GM23338 (cell line): ENCODE measurements at regions not wholly inside any gene's neighbourhood (a gene's known extent, or its start where the extent isn't known, plus 50 kb on each side); places are given as distances from the start of the nearest gene placed in this dataset.

Experiments
- ATAC-seq: fragments of 200-7000 bp; cut with Tn5 transposase; 3 replicates; pipeline ENCODE4 v1.9.1; 2020
- DNase-seq: peaks from one replicate; pipeline ENCODE4 v3.0.0-alpha.2; 2015; ENCODE audit warnings: low spot score
- H2AFZ ChIP-seq: fragments of 200-600 bp; sonication (generic); 2 replicates; pipeline ENCODE4 v1.8.0; 2016; ENCODE audit warnings: antibody characterized with exemption, mild to moderate bottlenecking, moderate library complexity
- H3F3A ChIP-seq: fragments of 200-600 bp; sonication (generic); replicated peaks from 2 replicates; pipeline ENCODE4 v1.8.0; 2017; ENCODE audit warnings: antibody characterized with exemption, mixed run types, low read depth
- H3K27ac ChIP-seq: fragments of 200-600 bp; sonication (generic); 2 replicates; pipeline ENCODE4 v1.6.1; 2016; ENCODE audit warnings: low read depth
- H3K27me3 ChIP-seq: fragments of 200-600 bp; sonication (generic); 2 replicates; pipeline ENCODE4 v1.8.0; 2016; ENCODE audit warnings: mild to moderate bottlenecking, mixed run types, moderate library complexity; ENCODE audit not compliant: insufficient read depth
- H3K36me3 ChIP-seq: fragments of 200-600 bp; sonication (generic); 2 replicates; pipeline ENCODE4 v1.8.0; 2016; ENCODE audit warnings: mild to moderate bottlenecking; ENCODE audit not compliant: insufficient read depth
- H3K4me1 ChIP-seq: fragments of 200-600 bp; sonication (generic); 2 replicates; pipeline ENCODE4 v1.8.0; 2016; ENCODE audit warnings: mild to moderate bottlenecking, moderate library complexity; ENCODE audit not compliant: insufficient read depth
- H3K4me2 ChIP-seq: fragments of 200-600 bp; sonication (generic); 2 replicates; pipeline ENCODE4 v1.7.1; 2017; ENCODE audit warnings: mixed run types
- H3K4me3 ChIP-seq: fragments of 200-600 bp; sonication (generic); 2 replicates; pipeline ENCODE4 v1.6.1; 2016; ENCODE audit warnings: mixed run types
- H3K79me2 ChIP-seq: fragments of 200-600 bp; sonication (generic); replicated peaks from 2 replicates; pipeline ENCODE4 v1.8.0; 2017; ENCODE audit warnings: mild to moderate bottlenecking; ENCODE audit not compliant: insufficient read depth
- H3K9me2 ChIP-seq: fragments of 200-600 bp; sonication (generic); 2 replicates; pipeline ENCODE4 v1.8.0; 2017; ENCODE audit not compliant: insufficient read depth
- H4K20me1 ChIP-seq: fragments of 200-600 bp; sonication (generic); replicated peaks from 2 replicates; pipeline ENCODE4 v1.8.0; 2017; ENCODE audit warnings: mild to moderate bottlenecking; ENCODE audit not compliant: insufficient read depth
- H3K27ac Mint-ChIP-seq: 2 replicates; pipeline ENCODE4 v1.8.0; 2020; ENCODE audit warnings: inconsistent platforms, mild to moderate bottlenecking, moderate library complexity, mixed read lengths
- H3K27me3 Mint-ChIP-seq: 3 replicates; pipeline ENCODE4 v1.8.0; 2022; ENCODE audit warnings: low read depth, mild to moderate bottlenecking, moderate library complexity, mixed read lengths, inconsistent platforms; ENCODE audit not compliant: insufficient read depth, poor library complexity
- H3K36me3 Mint-ChIP-seq: 3 replicates; pipeline ENCODE4 v1.8.0; 2021; ENCODE audit warnings: low read depth, mild to moderate bottlenecking, inconsistent platforms, moderate library complexity, mixed read lengths
- H3K4me1 Mint-ChIP-seq: 3 replicates; pipeline ENCODE4 v1.8.0; 2020; ENCODE audit warnings: mild to moderate bottlenecking, inconsistent platforms, mixed read lengths
- H3K4me3 Mint-ChIP-seq: 3 replicates; pipeline ENCODE4 v1.8.0; 2021; ENCODE audit warnings: moderate library complexity, mild to moderate bottlenecking, inconsistent platforms, mixed read lengths
- H3K9me3 Mint-ChIP-seq: 3 replicates; pipeline ENCODE4 v1.8.0; 2020; ENCODE audit warnings: moderate library complexity, mild to moderate bottlenecking, inconsistent platforms, mixed read lengths
- CTCF ChIP-seq, 2 experiments: fragments of 200-600 bp in 1 of 2; sonication (generic) in 1 of 2; conservative IDR thresholded peaks; 2 replicates each; pipeline versions ENCODE4 v1.5.1 to v1.6.1; 2016 to 2017; ENCODE audit warnings: antibody characterized with exemption in 2 of 2, low read depth in 2 of 2, mild to moderate bottlenecking in 2 of 2, moderate library complexity in 1 of 2
- EZH2 ChIP-seq: fragments of 200-600 bp; sonication (generic); IDR thresholded peaks from one replicate; pipeline ENCODE4 v1.8.0; 2017; ENCODE audit warnings: antibody characterized with exemption, mild to moderate bottlenecking, low read depth; ENCODE audit not compliant: unreplicated experiment
- EZH2phosphoT487 ChIP-seq: fragments of 200-600 bp; sonication (generic); IDR thresholded peaks from one replicate; pipeline ENCODE4 v1.8.1; 2018; ENCODE audit warnings: antibody characterized with exemption; ENCODE audit not compliant: unreplicated experiment
- JUNB ChIP-seq: IDR thresholded peaks from one replicate; pipeline ENCODE4 v1.6.1; 2016; ENCODE audit warnings: antibody characterized with exemption; ENCODE audit not compliant: unreplicated experiment
- NANOG ChIP-seq: IDR thresholded peaks from 2 replicates; pipeline ENCODE4 v1.6.1; 2016; ENCODE audit warnings: antibody characterized with exemption, borderline replicate concordance
- POLR2AphosphoS5 ChIP-seq: IDR thresholded peaks from 2 replicates; pipeline ENCODE4 v1.6.1; 2016; ENCODE audit warnings: antibody characterized with exemption, low read depth
- STAT1 ChIP-seq: IDR thresholded peaks from one replicate; pipeline ENCODE4 v1.6.1; 2016; ENCODE audit warnings: antibody characterized with exemption; ENCODE audit not compliant: unreplicated experiment
- ZNF114 ChIP-seq: fragments of 250-450 bp; sonication (Bioruptor Pico); IDR thresholded peaks from 2 replicates; pipeline ENCODE4 v1.5.0; 2020; ENCODE audit warnings: mild to moderate bottlenecking, moderate library complexity
- ZNF331 ChIP-seq: fragments of 250-450 bp; sonication (Bioruptor Pico); IDR thresholded peaks from 2 replicates; pipeline ENCODE4 v1.5.0; 2020; ENCODE audit warnings: low read depth, mild to moderate bottlenecking, moderate library complexity
- ZNF462 ChIP-seq: fragments of 250-450 bp; sonication (Bioruptor Pico); IDR thresholded peaks from 2 replicates; pipeline ENCODE4 v1.5.0; 2020; ENCODE audit warnings: mild to moderate bottlenecking, moderate library complexity
- TF ChIP-seq, protein P1 (sequence below): IDR thresholded peaks from one replicate; pipeline ENCODE4 v1.6.1; 2018; ENCODE audit warnings: antibody characterized with exemption; ENCODE audit not compliant: unreplicated experiment

- Histone ChIP-seq H3F3A (no peaks in the 10 kb centered on the region), H2AFZ (no peak overlapping the region), H3K79me2 (no peaks in the 10 kb centered on the region), H3K27me3 (no peaks in the 10 kb centered on the region), H3K4me1 (no peaks in the 10 kb centered on the region), H3K27ac (no peak overlapping the region), H4K20me1 (no peaks in the 10 kb centered on the region), H3K4me2 (no peak overlapping the region), H3K36me3 (no peaks in the 10 kb centered on the region), H3K9me2 (no peaks in the 10 kb centered on the region), H3K4me3 (no peak overlapping the region)
- no peak for DNase-seq
- Mint-ChIP-seq H3K4me3 (no peak overlapping the region), H3K9me3 (peaks cover 93% of the 10 kb centered on the region), H3K27ac (no peak overlapping the region), H3K36me3 (peaks cover 12% of the 10 kb centered on the region), H3K27me3 (peaks cover 6% of the 10 kb centered on the region), H3K4me1 (no peaks in the 10 kb centered on the region; the same call in 2 of the 3 replicates)
- no peak for TF ChIP-seq ZNF462 (CRISPR knock-in tag)
- TF ChIP-seq JUNB = no peak
- TF ChIP-seq EZH2phosphoT487 = no peak
- no peak for TF ChIP-seq ZNF331 (CRISPR knock-in tag)
- no peak for TF ChIP-seq NANOG
- TF ChIP-seq ZNF114 = no peak
- no peak for TF ChIP-seq POLR2AphosphoS5
- no peak for TF ChIP-seq CTCF (conservative IDR thresholded peaks at IDR 0.05; ENCODE audit: low read depth in 2 of 2)
- TF ChIP-seq, protein P1, sequence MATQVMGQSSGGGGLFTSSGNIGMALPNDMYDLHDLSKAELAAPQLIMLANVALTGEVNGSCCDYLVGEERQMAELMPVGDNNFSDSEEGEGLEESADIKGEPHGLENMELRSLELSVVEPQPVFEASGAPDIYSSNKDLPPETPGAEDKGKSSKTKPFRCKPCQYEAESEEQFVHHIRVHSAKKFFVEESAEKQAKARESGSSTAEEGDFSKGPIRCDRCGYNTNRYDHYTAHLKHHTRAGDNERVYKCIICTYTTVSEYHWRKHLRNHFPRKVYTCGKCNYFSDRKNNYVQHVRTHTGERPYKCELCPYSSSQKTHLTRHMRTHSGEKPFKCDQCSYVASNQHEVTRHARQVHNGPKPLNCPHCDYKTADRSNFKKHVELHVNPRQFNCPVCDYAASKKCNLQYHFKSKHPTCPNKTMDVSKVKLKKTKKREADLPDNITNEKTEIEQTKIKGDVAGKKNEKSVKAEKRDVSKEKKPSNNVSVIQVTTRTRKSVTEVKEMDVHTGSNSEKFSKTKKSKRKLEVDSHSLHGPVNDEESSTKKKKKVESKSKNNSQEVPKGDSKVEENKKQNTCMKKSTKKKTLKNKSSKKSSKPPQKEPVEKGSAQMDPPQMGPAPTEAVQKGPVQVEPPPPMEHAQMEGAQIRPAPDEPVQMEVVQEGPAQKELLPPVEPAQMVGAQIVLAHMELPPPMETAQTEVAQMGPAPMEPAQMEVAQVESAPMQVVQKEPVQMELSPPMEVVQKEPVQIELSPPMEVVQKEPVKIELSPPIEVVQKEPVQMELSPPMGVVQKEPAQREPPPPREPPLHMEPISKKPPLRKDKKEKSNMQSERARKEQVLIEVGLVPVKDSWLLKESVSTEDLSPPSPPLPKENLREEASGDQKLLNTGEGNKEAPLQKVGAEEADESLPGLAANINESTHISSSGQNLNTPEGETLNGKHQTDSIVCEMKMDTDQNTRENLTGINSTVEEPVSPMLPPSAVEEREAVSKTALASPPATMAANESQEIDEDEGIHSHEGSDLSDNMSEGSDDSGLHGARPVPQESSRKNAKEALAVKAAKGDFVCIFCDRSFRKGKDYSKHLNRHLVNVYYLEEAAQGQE = no peak
- no peak for TF ChIP-seq STAT1
- no peak for TF ChIP-seq EZH2
- no peak for ATAC-seq
Measured at GRCh38 chr1:3976821-3977220, 76.7 kb upstream of the C1orf174 start.
